ENCODE measurements at regions not wholly inside any gene's neighbourhood (a gene's known extent, or its start where the extent isn't known, plus 50 kb on each side); places are given as distances from the start of the nearest gene placed in this dataset.

GRCh38 chr1:37124501-37124900, 90.2 kb upstream of the GRIK3 start:
- no peak for TF ChIP-seq CTCF (conservative IDR thresholded peaks at IDR 0.05)
- no peak overlapping the region for H2BK120ac ChIP-seq (ENCODE audit: low read depth, low read length, poor library complexity, severe bottlenecking)
- no peaks in the 10 kb centered on the region for H3K36me3 Mint-ChIP-seq (ENCODE audit: insufficient read depth in 1 of 3, low read depth in 3 of 3)
- H3K18ac ChIP-seq (ENCODE audit: insufficient read length, low read depth, low read length): no peak overlapping the region
- no CpG with 5 or more reads among the region's 6 CpGs for WGBS (ENCODE audit: extremely low coverage, insufficient read length, low lambda C conversion rate)
- no peak overlapping the region for H3K4me2 ChIP-seq (ENCODE audit: insufficient read depth, insufficient read length, low read length)
- H3K4me3 Mint-ChIP-seq: no peak overlapping the region
- peak overlapping the region in 2 of 3 experiments; percentile 52 to 88; a peak in 1 of 7 replicates for H3K27ac Mint-ChIP-seq
- H4K8ac ChIP-seq (replicated peaks; ENCODE audit: insufficient read length, low read depth, low read length): no peak overlapping the region
- no peaks in the 10 kb centered on the region; a peak in 1 of 5 replicates for H3K9me3 Mint-ChIP-seq
- H3K14ac ChIP-seq (ENCODE audit: insufficient read depth, low read length): no peak overlapping the region
- H3K27me3 ChIP-seq (ENCODE audit: insufficient read depth, low read length): no peaks in the 10 kb centered on the region
- H3T11ph ChIP-seq (ENCODE audit: low read length): no peak overlapping the region
- no peaks in the 10 kb centered on the region for H4K20me1 ChIP-seq (ENCODE audit: control insufficient read depth, insufficient read depth, insufficient read length)
- H2BK5ac ChIP-seq (ENCODE audit: insufficient read length, low read length): no peak overlapping the region
- peaks cover 15% of the 10 kb centered on the region for H3K27me3 Mint-ChIP-seq (ENCODE audit: low read depth)
- no peak overlapping the region for H2BK15ac ChIP-seq (ENCODE audit: low read depth, low read length)
- no peak overlapping the region for H4K91ac ChIP-seq (ENCODE audit: insufficient read length, low read depth, low read length)
- no peak for DNase-seq
- H2BK12ac ChIP-seq (ENCODE audit: insufficient read length, low read depth, low read length): no peak overlapping the region
- H3K9me3 ChIP-seq (ENCODE audit: control insufficient read depth, low read depth, low read length): no peaks in the 10 kb centered on the region
- no peak overlapping the region for H3K4ac ChIP-seq (ENCODE audit: low read depth, low read length)
- H3K9ac ChIP-seq (ENCODE audit: extremely low read depth, insufficient read length, low read length): no peak overlapping the region
- no peaks in the 10 kb centered on the region for H3K79me2 ChIP-seq (ENCODE audit: insufficient read depth, low read length)
- no peak overlapping the region for H3K23ac ChIP-seq (ENCODE audit: insufficient read length, low read depth, low read length)
- H3K23me2 ChIP-seq (ENCODE audit: insufficient read length, low read depth, low read length, poor library complexity, severe bottlenecking): no peaks in the 10 kb centered on the region
- no peak overlapping the region for H4K5ac ChIP-seq (ENCODE audit: insufficient read length, low read depth, low read length)
- H3K79me1 ChIP-seq (ENCODE audit: insufficient read depth, low read depth, low read length, poor library complexity, severe bottlenecking): no peaks in the 10 kb centered on the region
- no peak overlapping the region for H2AK5ac ChIP-seq (ENCODE audit: insufficient read length, low read length)
- H2BK20ac ChIP-seq (ENCODE audit: low read depth, low read length, poor library complexity, severe bottlenecking): no peak overlapping the region
- H3K4me1 Mint-ChIP-seq: peaks cover 0 to 2% of the 10 kb centered on the region in 2 experiments; a peak in 1 of 4 replicates
- no peak overlapping the region for H3K56ac ChIP-seq (ENCODE audit: insufficient read length, low read depth, low read length)
- no peak overlapping the region for H2AFZ ChIP-seq (ENCODE audit: low read length)
- no peak overlapping the region for H3K27ac ChIP-seq (ENCODE audit: insufficient read length, low read depth, low read length)
- no peaks in the 10 kb centered on the region for H3K4me1 ChIP-seq (ENCODE audit: insufficient read depth, low read length)

Measured in H9 (cell line).